Right lobe of liver (tissue), 6 donors: ENCODE measurements at regions not wholly inside any gene's neighbourhood (a gene's known extent, or its start where the extent isn't known, plus 50 kb on each side); places are given as distances from the start of the nearest gene placed in this dataset.

Source experiments
- ATAC-seq, 4 donors: fragments of 200-7000 bp; cut with Tn5 transposase; one replicate each; pipeline ENCODE4 v1.9.1; 2020; ENCODE audit warnings: mild to moderate bottlenecking in 4 of 4, moderate library complexity in 4 of 4
- DNase-seq, 3 donors: peaks; one replicate each; pipeline ENCODE4 v3.0.0-alpha.2; 2020
- H3K27ac ChIP-seq, 3 donors: fragments of 200-600 bp; one replicate each; pipeline ENCODE4 v1.8.0; 2022
- H3K27me3 ChIP-seq, 2 donors: fragments of 200-600 bp; one replicate each; pipeline ENCODE4 v1.8.0; 2022
- H3K36me3 ChIP-seq, 4 donors: fragments of 200-600 bp; sonication (generic) in 1 of 4; one replicate each; pipeline versions ENCODE4 v1.5.1 to v1.8.0; 2017 to 2022; ENCODE audit warnings: control low read depth in 1 of 4
- H3K4me1 ChIP-seq, 4 donors: fragments of 200-600 bp; sonication (generic) in 1 of 4; one replicate each; pipeline versions ENCODE4 v1.5.1 to v1.8.0; 2017 to 2022; ENCODE audit warnings: control low read depth in 1 of 4
- H3K4me3 ChIP-seq, 3 donors: fragments of 200-600 bp; one replicate each; pipeline ENCODE4 v1.8.0; 2022
- H3K9me3 ChIP-seq, 4 donors: fragments of 200-600 bp; sonication (generic) in 1 of 4; one replicate each; pipeline versions ENCODE4 v1.5.1 to v1.8.0; 2017 to 2022; ENCODE audit warnings: control low read depth in 1 of 4
- POLR2A ChIP-seq: fragments of 450-650 bp; IDR thresholded peaks from one replicate; pipeline ENCODE4 v1.6.1; 2017; ENCODE audit warnings: antibody characterized with exemption, mild to moderate bottlenecking
- WGBS: methylation state at CpG from one replicate; pipeline ENCODE4 v1.1.6; 2018; ENCODE audit warnings: low coverage, low lambda C conversion rate; ENCODE audit not compliant: insufficient coverage; ENCODE audit errors: missing lambda C conversion rate; 5-methylcytosine and 5-hydroxymethylcytosine counted together
- intact Hi-C, 2 donors: fragments of 100-400 bp; cut with DNase I; formaldehyde crosslinking; loops; one replicate each; pipeline versions ENCODE4 v1.11.2 to v1.14.1; 2022
- TF ChIP-seq, protein P1 (sequence below), 4 donors: fragments of 200-600 bp in 3 of 4; fragments of 450-650 bp in 1 of 4; IDR thresholded peaks; one replicate each; pipeline versions ENCODE4 v1.5.1 to v1.8.0; 2016 to 2022; ENCODE audit warnings: antibody characterized with exemption in 4 of 4, mild to moderate bottlenecking in 2 of 4
- donor health status: DM: no; HTN: yes; CAD: no.
- donor health status: DM: no; HTN: no; CAD: no.
- donor health status: DM: no; HTN: no; CAD: no.
- donor health status: DM: no; HTN: yes; CAD: no.
- donor health status: DM: no; HTN: yes; CAD: no.

DNA sequence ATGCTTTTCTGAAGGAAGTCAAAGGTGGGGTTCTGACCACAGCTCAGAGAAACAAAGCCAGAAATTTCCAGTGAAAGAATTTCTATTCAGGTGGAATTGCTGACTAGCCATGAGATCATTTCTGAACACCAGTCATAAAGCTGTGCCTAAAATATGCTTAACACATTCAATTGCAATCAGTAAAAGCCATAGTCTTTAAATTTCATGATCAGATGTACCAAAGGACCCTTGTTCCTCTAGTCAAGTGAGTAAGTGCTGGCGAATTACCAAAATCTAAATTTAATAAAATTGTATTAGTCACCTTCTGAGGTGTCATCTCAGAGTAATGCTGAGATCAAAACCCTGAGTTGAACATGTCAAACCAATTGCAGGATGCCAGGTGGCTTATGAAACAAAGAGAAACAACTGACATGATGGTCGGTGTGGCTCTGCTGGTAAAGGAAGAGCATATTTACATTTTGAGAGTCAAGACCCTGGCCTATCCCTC lies 334.2 kb upstream of the CCNH start:
- ATAC-seq (no peak), DNase-seq (no peak)
- TF ChIP-seq, protein P1, sequence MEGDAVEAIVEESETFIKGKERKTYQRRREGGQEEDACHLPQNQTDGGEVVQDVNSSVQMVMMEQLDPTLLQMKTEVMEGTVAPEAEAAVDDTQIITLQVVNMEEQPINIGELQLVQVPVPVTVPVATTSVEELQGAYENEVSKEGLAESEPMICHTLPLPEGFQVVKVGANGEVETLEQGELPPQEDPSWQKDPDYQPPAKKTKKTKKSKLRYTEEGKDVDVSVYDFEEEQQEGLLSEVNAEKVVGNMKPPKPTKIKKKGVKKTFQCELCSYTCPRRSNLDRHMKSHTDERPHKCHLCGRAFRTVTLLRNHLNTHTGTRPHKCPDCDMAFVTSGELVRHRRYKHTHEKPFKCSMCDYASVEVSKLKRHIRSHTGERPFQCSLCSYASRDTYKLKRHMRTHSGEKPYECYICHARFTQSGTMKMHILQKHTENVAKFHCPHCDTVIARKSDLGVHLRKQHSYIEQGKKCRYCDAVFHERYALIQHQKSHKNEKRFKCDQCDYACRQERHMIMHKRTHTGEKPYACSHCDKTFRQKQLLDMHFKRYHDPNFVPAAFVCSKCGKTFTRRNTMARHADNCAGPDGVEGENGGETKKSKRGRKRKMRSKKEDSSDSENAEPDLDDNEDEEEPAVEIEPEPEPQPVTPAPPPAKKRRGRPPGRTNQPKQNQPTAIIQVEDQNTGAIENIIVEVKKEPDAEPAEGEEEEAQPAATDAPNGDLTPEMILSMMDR (IDR thresholded peaks at IDR 0.05): no peak
- no peak for TF ChIP-seq POLR2A
- Histone ChIP-seq H3K36me3 (no peaks in the 10 kb centered on the region), H3K4me3 (no peak overlapping the region), H3K27me3 (no peaks in the 10 kb centered on the region), H3K4me1 (no peaks in the 10 kb centered on the region), H3K27ac (no peak overlapping the region), H3K9me3 (no peaks in the 10 kb centered on the region)
- intact Hi-C loops: no loop called here
- WGBS: 49% methylated on average over 2 of the region's 2 CpGs

DNA sequence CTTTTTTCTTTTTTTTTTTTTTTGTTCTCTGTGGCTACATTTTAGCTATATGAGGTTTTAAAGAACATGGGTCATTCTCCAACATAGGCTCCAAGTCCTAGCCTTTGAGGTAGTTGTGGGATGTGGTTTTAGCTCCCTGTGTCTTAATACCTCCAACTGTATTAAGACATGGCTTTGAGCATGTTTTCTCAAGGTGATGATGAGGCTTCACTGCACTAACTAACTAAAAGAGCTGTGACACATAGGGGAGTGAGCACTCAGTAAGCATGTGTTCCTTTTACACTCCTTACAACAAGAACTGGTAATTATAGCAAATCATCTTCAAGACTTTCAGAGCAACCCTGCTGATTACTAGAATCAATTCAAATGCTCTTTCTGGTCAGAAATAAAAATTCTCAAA lies 333.6 kb upstream of the CCNH start:
- no peak overlapping the region for H3K4me3 ChIP-seq
- no peaks in the 10 kb centered on the region for H3K27me3 ChIP-seq
- TF ChIP-seq, protein P1 (IDR thresholded peaks at IDR 0.05): no peak
- TF ChIP-seq POLR2A: no peak
- H3K36me3 ChIP-seq: no peaks in the 10 kb centered on the region
- ATAC-seq: no peak
- H3K27ac ChIP-seq: no peak overlapping the region
- intact Hi-C loops: no loop called here
- H3K9me3 ChIP-seq: no peaks in the 10 kb centered on the region
- no peak for DNase-seq
- H3K4me1 ChIP-seq: no peaks in the 10 kb centered on the region

DNA sequence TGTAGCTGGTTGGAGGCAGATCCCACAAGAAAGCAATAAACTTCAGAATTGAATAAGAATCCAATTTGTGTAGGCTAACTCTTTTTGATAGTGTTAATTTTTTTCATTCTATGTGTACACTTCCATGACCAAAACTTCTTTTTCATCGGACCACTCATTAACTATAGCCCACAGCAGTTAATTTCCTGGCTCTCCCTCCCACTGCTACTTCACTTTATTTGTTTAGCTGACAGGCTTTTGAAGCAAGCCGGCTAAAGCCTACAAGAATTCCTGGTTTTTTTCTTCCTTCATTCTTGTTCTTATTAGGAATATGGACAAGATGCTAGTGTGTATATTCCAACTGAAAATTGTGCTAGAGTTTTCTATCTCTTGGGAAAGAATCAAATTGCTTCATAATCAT lies 329.2 kb upstream of the CCNH start:
- no peak for ATAC-seq
- no peaks in the 10 kb centered on the region for H3K9me3 ChIP-seq
- DNase-seq: no peak
- TF ChIP-seq, protein P1 (IDR thresholded peaks at IDR 0.05): no peak
- TF ChIP-seq POLR2A: no peak
- no peaks in the 10 kb centered on the region for H3K4me1 ChIP-seq
- H3K27ac ChIP-seq: no peak overlapping the region
- intact Hi-C loops: no loop called here
- H3K4me3 ChIP-seq: no peak overlapping the region
- WGBS: 13% methylated on average over 2 of the region's 2 CpGs
- H3K27me3 ChIP-seq: no peaks in the 10 kb centered on the region
- no peaks in the 10 kb centered on the region for H3K36me3 ChIP-seq

DNA sequence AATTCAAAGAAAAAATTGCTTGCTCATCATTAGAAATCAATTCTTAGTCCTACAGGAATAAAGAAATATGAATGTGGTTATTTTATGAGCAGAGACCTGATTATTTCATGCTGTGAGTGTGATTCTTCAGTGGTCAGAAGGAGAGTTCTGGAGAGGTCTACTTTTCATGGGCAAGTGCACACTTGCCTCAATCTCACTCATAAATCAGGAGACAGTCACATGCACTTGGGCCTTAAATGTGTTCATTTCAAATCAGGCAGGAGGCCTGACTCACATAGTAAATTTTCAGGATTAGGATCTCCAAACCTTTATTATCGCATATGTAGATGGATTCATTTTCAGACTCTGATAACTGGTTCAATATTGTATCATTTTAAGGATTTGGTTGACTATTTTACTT lies 323.2 kb upstream of the CCNH start:
- intact Hi-C loops: no loop called here

More for the DNA sequence above, 323.2 kb upstream of the CCNH start:
- Histone ChIP-seq H3K36me3 (no peaks in the 10 kb centered on the region), H3K27me3 (no peaks in the 10 kb centered on the region), H3K4me3 (no peak overlapping the region), H3K27ac (no peak overlapping the region), H3K4me1 (no peaks in the 10 kb centered on the region), H3K9me3 (no peaks in the 10 kb centered on the region)
- no peak for TF ChIP-seq POLR2A
- TF ChIP-seq, protein P1 (IDR thresholded peaks at IDR 0.05): no peak
- no peak for DNase-seq
- WGBS: 88% methylated on average over 1 of the region's 1 CpG
- ATAC-seq: no peak
